SK-N-MC (cell line): ENCODE measurements at regions not wholly inside any gene's neighbourhood (a gene's known extent, or its start where the extent isn't known, plus 50 kb on each side); places are given as distances from the start of the nearest gene placed in this dataset.

Source experiments
- EZH2 ChIP-seq: fragments of 200-600 bp; sonication (generic); IDR thresholded peaks from one replicate; pipeline ENCODE4 v1.6.1; 2017; ENCODE audit warnings: antibody characterized with exemption
- FOXP2 ChIP-seq: optimal IDR thresholded peaks from 2 replicates; pipeline ENCODE3; 2011; ENCODE audit warnings: mild to moderate bottlenecking, moderate library complexity; ENCODE audit not compliant: insufficient read depth; ENCODE audit errors: extremely low read length, control extremely low read depth
- POLR2AphosphoS5 ChIP-seq: IDR thresholded peaks from 2 replicates; pipeline ENCODE4 v1.6.1; 2012; ENCODE audit warnings: mild to moderate bottlenecking, low read depth, low read length, borderline replicate concordance

DNA sequence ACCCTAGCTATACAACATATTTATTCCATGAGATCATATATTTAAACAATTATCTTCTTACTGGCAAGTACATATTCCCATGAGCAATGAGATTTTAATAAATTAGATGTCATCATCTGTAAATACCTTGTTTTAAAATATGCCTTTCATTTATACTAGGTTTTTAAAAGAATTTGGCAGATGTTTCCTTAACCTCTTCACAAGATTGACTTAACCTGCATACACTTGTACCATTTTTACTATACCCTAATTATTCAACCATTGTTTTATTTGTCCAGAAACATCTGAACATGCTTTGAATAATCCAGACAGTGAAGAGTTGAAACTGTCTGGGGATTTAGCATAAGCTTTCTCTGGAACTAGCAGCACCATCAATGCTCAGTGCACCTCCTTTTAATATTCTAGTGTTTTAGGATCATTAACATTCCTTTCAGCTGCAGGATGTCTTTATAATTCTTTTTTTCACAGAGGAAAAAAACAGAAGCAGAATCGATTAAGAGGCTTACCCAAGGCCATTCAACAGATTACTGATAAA lies 188.0 kb upstream of the TENT5A start:
- TF ChIP-seq POLR2AphosphoS5, result no peak
- no peak for TF ChIP-seq EZH2
- no peak for TF ChIP-seq FOXP2
